AG10803 (cell line): ENCODE measurements at regions not wholly inside any gene's neighbourhood (a gene's known extent, or its start where the extent isn't known, plus 50 kb on each side); places are given as distances from the start of the nearest gene placed in this dataset.
"Not testable (repeated sequence)": the region's sequence is repeated elsewhere in the genome, so short reads cannot be mapped to it uniquely, and the experiment has no call there.

ENCODE experiments used
- DNase-seq: peaks from one replicate; pipeline ENCODE4 v3.0.0; 2010; ENCODE audit warnings: low read depth
- H3K4me3 ChIP-seq: 2 replicates; pipeline ENCODE4 v1.5.1; 2011; ENCODE audit warnings: mild to moderate bottlenecking, low read length, control low read depth
- CTCF ChIP-seq: conservative IDR thresholded peaks from 2 replicates; pipeline ENCODE4 v1.5.1; 2011; ENCODE audit warnings: mild to moderate bottlenecking, low read length, control low read depth, inconsistent platforms

GRCh38 chr11:101262995-101263394, 133.4 kb upstream of the PGR start:
- TF ChIP-seq CTCF: no peak
- DNase-seq: no peak
- H3K4me3 ChIP-seq: no peak overlapping the region

GRCh38 chr11:101262258-101262657, 132.6 kb upstream of the PGR start:
- TF ChIP-seq CTCF: no peak
- no peak for DNase-seq
- no peak overlapping the region for H3K4me3 ChIP-seq

- TF ChIP-seq CTCF: no peak
- no peak overlapping the region for H3K4me3 ChIP-seq
- DNase-seq: no peak
Observed at GRCh38 chr11:101255036-101255435, 125.4 kb upstream of the PGR start.

- no peak for TF ChIP-seq CTCF
- H3K4me3 ChIP-seq: no peak overlapping the region
- no peak for DNase-seq
Observed at GRCh38 chr11:101254037-101254436, 124.4 kb upstream of the PGR start.

GRCh38 chr11:101245635-101246034, 116.0 kb upstream of the PGR start:
- H3K4me3 ChIP-seq, DNase-seq: not testable (repeated sequence)

- not testable (repeated sequence) for H3K4me3 ChIP-seq, DNase-seq
Observed at GRCh38 chr11:101245081-101245480, 115.5 kb upstream of the PGR start.

- no peak for DNase-seq
- no peak for TF ChIP-seq CTCF
- H3K4me3 ChIP-seq: no peak overlapping the region
Observed at GRCh38 chr11:101241160-101241795, 111.7 kb upstream of the PGR start.

GRCh38 chr11:101231207-101231834, 101.7 kb upstream of the PGR start:
- H3K4me3 ChIP-seq, DNase-seq: not testable (repeated sequence)

GRCh38 chr11:101226617-101227016, 97.0 kb upstream of the PGR start:
- DNase-seq: no peak
- no peak overlapping the region for H3K4me3 ChIP-seq
- TF ChIP-seq CTCF: no peak
